ENCODE measurements at regions not wholly inside any gene's neighbourhood (a gene's known extent, or its start where the extent isn't known, plus 50 kb on each side); places are given as distances from the start of the nearest gene placed in this dataset.

DNA sequence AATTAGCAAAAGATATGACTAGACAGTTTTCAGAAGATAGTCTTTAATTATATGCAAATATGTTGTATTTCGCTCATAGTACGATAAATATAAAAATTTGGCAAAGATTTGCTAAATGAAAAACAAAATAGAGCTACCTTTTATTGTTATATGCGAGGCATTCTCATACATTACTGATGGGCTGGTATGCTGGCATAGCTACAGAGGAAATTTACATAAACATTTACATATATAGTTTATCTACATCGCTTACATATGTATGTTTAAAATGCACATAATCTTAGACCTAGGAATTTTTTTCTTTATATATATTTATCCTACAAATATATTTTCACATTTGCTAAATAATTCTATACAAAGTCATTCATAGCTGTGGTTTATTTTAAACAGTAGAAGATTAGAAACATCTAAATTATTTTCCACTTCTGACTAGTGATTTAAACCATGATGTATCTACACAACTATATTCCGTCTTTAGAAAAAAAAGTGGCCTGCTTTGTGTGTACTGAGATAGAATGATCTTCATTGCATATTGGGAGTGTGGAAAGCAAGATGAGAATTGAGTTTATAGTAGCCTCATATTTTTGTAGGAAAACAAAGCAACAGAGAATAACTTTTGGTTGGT, 1345.0 kb upstream of the SLC10A2 start:
- TF ChIP-seq, protein P1, sequence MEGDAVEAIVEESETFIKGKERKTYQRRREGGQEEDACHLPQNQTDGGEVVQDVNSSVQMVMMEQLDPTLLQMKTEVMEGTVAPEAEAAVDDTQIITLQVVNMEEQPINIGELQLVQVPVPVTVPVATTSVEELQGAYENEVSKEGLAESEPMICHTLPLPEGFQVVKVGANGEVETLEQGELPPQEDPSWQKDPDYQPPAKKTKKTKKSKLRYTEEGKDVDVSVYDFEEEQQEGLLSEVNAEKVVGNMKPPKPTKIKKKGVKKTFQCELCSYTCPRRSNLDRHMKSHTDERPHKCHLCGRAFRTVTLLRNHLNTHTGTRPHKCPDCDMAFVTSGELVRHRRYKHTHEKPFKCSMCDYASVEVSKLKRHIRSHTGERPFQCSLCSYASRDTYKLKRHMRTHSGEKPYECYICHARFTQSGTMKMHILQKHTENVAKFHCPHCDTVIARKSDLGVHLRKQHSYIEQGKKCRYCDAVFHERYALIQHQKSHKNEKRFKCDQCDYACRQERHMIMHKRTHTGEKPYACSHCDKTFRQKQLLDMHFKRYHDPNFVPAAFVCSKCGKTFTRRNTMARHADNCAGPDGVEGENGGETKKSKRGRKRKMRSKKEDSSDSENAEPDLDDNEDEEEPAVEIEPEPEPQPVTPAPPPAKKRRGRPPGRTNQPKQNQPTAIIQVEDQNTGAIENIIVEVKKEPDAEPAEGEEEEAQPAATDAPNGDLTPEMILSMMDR (IDR thresholded peaks at IDR 0.05): no peak
- H3K36me3 ChIP-seq: no peaks in the 10 kb centered on the region
- no peak overlapping the region for H3K4me3 ChIP-seq
- intact Hi-C loops (cut with DNase I): no loop called here
- H3K27ac ChIP-seq: no peak overlapping the region
- WGBS, 2 donors: 87 to 92% methylated on average over 5 of the region's 5 CpGs
- no peaks in the 10 kb centered on the region for H3K9me3 ChIP-seq
- no peaks in the 10 kb centered on the region for H3K27me3 ChIP-seq
- no peak for ATAC-seq
- peaks cover 0 to 8% (median 0%) of the 10 kb centered on the region in 9 donors for H3K4me1 ChIP-seq
- DNase-seq: no peak

DNA sequence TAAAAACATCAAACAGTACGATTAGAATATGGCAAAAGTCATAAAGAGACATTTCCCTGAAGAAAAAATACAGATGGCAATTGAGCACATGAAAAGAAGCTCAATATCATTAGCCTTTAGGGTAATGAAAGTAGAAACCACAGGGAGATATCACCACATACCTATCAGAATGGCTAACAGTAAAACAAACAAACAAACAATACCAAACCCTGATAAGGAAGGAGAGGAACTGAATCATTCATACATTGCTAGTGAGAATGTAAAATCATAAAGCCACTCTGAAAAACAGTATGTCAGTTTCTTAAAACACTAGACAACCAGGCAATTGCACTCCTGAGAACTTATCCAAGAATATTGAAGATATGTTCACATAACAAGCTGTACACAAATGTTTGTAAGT, 1342.5 kb upstream of the SLC10A2 start:
- H3K9me3 ChIP-seq: no peaks in the 10 kb centered on the region
- H3K27ac ChIP-seq: no peak overlapping the region
- H3K36me3 ChIP-seq: no peaks in the 10 kb centered on the region
- no peaks in the 10 kb centered on the region for H3K4me1 ChIP-seq
- 62 to 76% methylated on average over 1 of the region's 1 CpG for WGBS, 2 donors
- TF ChIP-seq, protein P1 (IDR thresholded peaks at IDR 0.05): no peak
- intact Hi-C loops (cut with DNase I): no loop called here
- H3K27me3 ChIP-seq: no peaks in the 10 kb centered on the region
- no peak for DNase-seq
- ATAC-seq: no peak
- H3K4me3 ChIP-seq: no peak overlapping the region

DNA sequence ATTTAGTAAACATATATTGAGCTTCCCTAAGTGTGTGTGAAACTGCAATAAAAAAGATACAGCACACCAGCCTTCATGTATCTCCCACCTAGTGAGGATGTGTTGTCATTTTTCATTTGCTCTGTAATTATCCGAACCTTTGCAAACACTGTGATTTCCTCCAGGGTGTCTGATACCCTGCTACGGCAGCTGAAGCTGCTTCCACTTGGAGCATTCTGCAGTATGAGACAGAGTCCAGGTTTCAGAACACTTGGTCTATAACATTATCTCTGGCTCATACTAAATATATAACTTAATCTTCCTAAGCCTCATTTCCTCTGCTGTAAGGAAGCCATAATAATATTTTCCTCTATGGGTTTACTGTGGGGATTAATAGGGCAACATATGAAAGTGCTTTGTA, 1338.1 kb upstream of the SLC10A2 start:
- ATAC-seq: no peak
- intact Hi-C loops (cut with DNase I): no loop called here
- no peak overlapping the region for H3K27ac ChIP-seq
- 26 to 31% methylated on average over 2 of the region's 2 CpGs for WGBS, 2 donors
- no peaks in the 10 kb centered on the region for H3K4me1 ChIP-seq
- H3K27me3 ChIP-seq: no peaks in the 10 kb centered on the region
- no peak overlapping the region for H3K4me3 ChIP-seq
- H3K9me3 ChIP-seq: no peaks in the 10 kb centered on the region
- no peaks in the 10 kb centered on the region for H3K36me3 ChIP-seq
- DNase-seq: no peak
- TF ChIP-seq, protein P1 (IDR thresholded peaks at IDR 0.05): no peak

DNA sequence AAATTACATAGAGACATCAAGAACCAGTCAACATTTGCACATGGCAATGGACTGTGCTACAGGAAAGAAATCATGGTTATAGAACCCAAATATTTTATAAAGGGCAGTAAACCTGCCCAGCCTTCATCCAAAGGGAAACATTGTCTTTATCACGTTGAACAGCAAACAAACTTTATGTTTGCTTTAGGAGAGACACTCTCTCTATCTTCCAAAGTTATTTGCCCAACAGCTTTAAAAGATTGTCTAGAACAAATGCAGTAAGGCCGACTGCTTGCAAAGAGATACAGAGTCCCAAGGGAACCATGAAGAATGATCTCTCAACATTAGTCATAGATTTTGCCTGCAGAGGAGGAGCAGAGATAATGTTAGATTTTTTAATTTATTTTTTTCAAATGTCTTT, 1323.5 kb upstream of the SLC10A2 start:
- no peaks in the 10 kb centered on the region for H3K4me1 ChIP-seq
- 38 to 56% methylated on average over 2 of the region's 2 CpGs for WGBS, 2 donors
- peaks cover 0 to 9% (median 0%) of the 10 kb centered on the region in 11 donors for H3K9me3 ChIP-seq
- H3K4me3 ChIP-seq: no peak overlapping the region
- intact Hi-C loops (cut with DNase I): no loop called here
- H3K27me3 ChIP-seq: no peaks in the 10 kb centered on the region
- no peaks in the 10 kb centered on the region for H3K36me3 ChIP-seq
- H3K27ac ChIP-seq: no peak overlapping the region
- TF ChIP-seq, protein P1 (IDR thresholded peaks at IDR 0.05): no peak
- ATAC-seq (no peak), DNase-seq (no peak)
